Upper lobe of left lung (tissue), 4 donors: ENCODE measurements at regions not wholly inside any gene's neighbourhood (a gene's known extent, or its start where the extent isn't known, plus 50 kb on each side); places are given as distances from the start of the nearest gene placed in this dataset.

Experiments used
- POLR2A ChIP-seq, 4 donors: fragments of 450-650 bp; IDR thresholded peaks; one replicate each; pipeline ENCODE4 v1.5.1; 2016 to 2017; ENCODE audit warnings: antibody characterized with exemption in 4 of 4, mild to moderate bottlenecking in 2 of 4
- TF ChIP-seq, protein P1 (sequence below), 6 experiments: fragments of 450-650 bp in 4 of 6; fragments of 200-600 bp in 2 of 6; sonication (generic) in 2 of 6; IDR thresholded peaks; one replicate each; pipeline ENCODE4 v1.5.1; 2016 to 2019; ENCODE audit warnings: antibody characterized with exemption in 6 of 6

DNA sequence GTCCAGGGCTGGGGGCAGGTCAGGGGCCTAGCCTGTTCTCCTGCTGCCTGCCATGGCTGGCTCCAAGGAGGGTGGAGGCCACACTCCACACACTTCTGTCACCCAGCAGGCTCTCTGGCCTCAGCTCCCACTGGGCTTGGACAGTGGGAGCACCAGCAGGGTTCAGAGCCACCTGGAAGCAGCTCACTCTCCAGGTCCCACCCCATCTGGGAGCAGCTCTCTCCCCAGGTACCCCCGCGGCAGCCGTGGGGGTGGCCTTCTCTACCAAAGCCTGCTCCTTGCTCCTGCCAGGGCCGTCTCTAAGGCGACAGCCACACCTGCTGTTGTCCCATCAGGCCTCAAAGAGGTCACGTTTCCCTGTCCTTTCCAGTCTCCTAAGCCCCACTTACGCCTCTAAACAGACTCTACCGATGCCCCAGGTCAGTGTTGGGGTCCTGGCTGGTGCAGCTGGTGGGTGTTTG is 142.5 kb upstream of the RET start:
- TF ChIP-seq POLR2A (IDR thresholded peaks at IDR 0.05), result no peak
- TF ChIP-seq, protein P1, sequence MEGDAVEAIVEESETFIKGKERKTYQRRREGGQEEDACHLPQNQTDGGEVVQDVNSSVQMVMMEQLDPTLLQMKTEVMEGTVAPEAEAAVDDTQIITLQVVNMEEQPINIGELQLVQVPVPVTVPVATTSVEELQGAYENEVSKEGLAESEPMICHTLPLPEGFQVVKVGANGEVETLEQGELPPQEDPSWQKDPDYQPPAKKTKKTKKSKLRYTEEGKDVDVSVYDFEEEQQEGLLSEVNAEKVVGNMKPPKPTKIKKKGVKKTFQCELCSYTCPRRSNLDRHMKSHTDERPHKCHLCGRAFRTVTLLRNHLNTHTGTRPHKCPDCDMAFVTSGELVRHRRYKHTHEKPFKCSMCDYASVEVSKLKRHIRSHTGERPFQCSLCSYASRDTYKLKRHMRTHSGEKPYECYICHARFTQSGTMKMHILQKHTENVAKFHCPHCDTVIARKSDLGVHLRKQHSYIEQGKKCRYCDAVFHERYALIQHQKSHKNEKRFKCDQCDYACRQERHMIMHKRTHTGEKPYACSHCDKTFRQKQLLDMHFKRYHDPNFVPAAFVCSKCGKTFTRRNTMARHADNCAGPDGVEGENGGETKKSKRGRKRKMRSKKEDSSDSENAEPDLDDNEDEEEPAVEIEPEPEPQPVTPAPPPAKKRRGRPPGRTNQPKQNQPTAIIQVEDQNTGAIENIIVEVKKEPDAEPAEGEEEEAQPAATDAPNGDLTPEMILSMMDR (IDR thresholded peaks at IDR 0.05), result no peak
